GM12878 (cell line): ENCODE measurements at regions not wholly inside any gene's neighbourhood (a gene's known extent, or its start where the extent isn't known, plus 50 kb on each side); places are given as distances from the start of the nearest gene placed in this dataset.

Experiments used
- ASH2L ChIP-seq: fragments of 300-600, 200-600 bp; sonication (generic); IDR thresholded peaks from 2 replicates; pipeline ENCODE4 v1.6.1; 2017; ENCODE audit warnings: low read depth, mild to moderate bottlenecking, borderline replicate concordance
- CEBPZ ChIP-seq: fragments of 150-350 bp; IDR thresholded peaks from 2 replicates; pipeline ENCODE4 v1.6.1; 2016; ENCODE audit warnings: low read depth, low read length
- ESRRA ChIP-seq: IDR thresholded peaks from 2 replicates; pipeline ENCODE4 v1.6.1; 2012; ENCODE audit warnings: mild to moderate bottlenecking, low read length, improper control_type of control experiment
- HDAC6 ChIP-seq: fragments of 200-600 bp; sonication (generic); IDR thresholded peaks from one replicate; pipeline ENCODE4 v1.8.0; 2017; ENCODE audit warnings: antibody characterized with exemption; ENCODE audit not compliant: unreplicated experiment
- IKZF2 ChIP-seq, 2 experiments: fragments of 450-650 bp; IDR thresholded peaks; 2 replicates each; pipeline ENCODE4 v1.6.1; 2017; ENCODE audit warnings: mild to moderate bottlenecking in 2 of 2, moderate library complexity in 2 of 2
- PAX8 ChIP-seq: fragments of 450-650 bp; IDR thresholded peaks from 2 replicates; pipeline ENCODE4 v1.6.1; 2017; ENCODE audit warnings: mild to moderate bottlenecking, moderate library complexity
- RELB ChIP-seq: fragments of 450-650 bp; IDR thresholded peaks from 2 replicates; pipeline ENCODE4 v1.6.1; 2017; ENCODE audit warnings: low read depth, mild to moderate bottlenecking, moderate library complexity
- RFX5 ChIP-seq: IDR thresholded peaks from 2 replicates; pipeline ENCODE4 v1.6.1; 2011; ENCODE audit warnings: low read depth, low read length, improper control_type of control experiment
- SP1 ChIP-seq: IDR thresholded peaks from one replicate; pipeline ENCODE4 v1.6.1; 2011; ENCODE audit warnings: low read depth, low read length
- YY1 ChIP-seq: IDR thresholded peaks from 2 replicates; pipeline ENCODE4 v1.6.1; 2011; ENCODE audit warnings: low read depth, mild to moderate bottlenecking, low read length
- ZNF24 ChIP-seq: fragments of 450-650 bp; IDR thresholded peaks from 2 replicates; pipeline ENCODE4 v1.6.1; 2017; ENCODE audit warnings: antibody characterized with exemption, mild to moderate bottlenecking

GRCh38 chr12:31230004-31230403 is 95.9 kb downstream of the SINHCAF start (continued):
- TF ChIP-seq CEBPZ (no peak), SP1 (no peak), ZNF24 (no peak), ASH2L (no peak), HDAC6 (no peak), RFX5 (no peak), RELB (no peak), ESRRA (no peak), YY1 (no peak), PAX8 (no peak), IKZF2 (IDR thresholded peaks at IDR 0.05) (no peak)
